ENCODE measurements at regions not wholly inside any gene's neighbourhood (a gene's known extent, or its start where the extent isn't known, plus 50 kb on each side); places are given as distances from the start of the nearest gene placed in this dataset.

DNA sequence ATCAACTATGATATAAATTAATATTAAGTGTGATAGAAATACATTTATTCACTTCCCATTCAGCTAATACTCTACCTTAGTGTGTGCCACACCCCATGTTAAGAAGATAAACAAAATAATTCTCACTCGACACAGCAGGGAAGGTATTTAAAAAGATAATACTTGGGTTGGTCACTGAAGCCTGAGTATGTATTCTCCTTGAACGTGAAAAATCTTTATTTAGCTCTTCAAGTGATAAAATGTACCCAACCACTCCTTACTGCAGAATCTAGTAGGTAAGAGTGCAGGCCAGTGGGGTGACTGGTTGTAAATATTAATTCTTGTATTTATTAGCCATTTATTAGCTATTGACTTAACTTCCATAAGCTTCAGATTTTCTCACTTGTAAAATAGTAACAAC is 372.7 kb upstream of the THBS1 start:
- TF ChIP-seq, protein P1, sequence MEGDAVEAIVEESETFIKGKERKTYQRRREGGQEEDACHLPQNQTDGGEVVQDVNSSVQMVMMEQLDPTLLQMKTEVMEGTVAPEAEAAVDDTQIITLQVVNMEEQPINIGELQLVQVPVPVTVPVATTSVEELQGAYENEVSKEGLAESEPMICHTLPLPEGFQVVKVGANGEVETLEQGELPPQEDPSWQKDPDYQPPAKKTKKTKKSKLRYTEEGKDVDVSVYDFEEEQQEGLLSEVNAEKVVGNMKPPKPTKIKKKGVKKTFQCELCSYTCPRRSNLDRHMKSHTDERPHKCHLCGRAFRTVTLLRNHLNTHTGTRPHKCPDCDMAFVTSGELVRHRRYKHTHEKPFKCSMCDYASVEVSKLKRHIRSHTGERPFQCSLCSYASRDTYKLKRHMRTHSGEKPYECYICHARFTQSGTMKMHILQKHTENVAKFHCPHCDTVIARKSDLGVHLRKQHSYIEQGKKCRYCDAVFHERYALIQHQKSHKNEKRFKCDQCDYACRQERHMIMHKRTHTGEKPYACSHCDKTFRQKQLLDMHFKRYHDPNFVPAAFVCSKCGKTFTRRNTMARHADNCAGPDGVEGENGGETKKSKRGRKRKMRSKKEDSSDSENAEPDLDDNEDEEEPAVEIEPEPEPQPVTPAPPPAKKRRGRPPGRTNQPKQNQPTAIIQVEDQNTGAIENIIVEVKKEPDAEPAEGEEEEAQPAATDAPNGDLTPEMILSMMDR (IDR thresholded peaks at IDR 0.05), result no peak
- TF ChIP-seq EP300 (IDR thresholded peaks at IDR 0.05), result no peak

Measured in A549 (cell line).